Transverse colon (tissue), 4 donors: ENCODE measurements at regions not wholly inside any gene's neighbourhood (a gene's known extent, or its start where the extent isn't known, plus 50 kb on each side); places are given as distances from the start of the nearest gene placed in this dataset.

ENCODE experiments used
- EP300 ChIP-seq: sonication (generic); formaldehyde crosslinking; IDR thresholded peaks from one replicate; pipeline ENCODE4 v1.6.1; 2017; ENCODE audit warnings: antibody characterized with exemption, low read depth
- POLR2A ChIP-seq: fragments of 450-650 bp; IDR thresholded peaks from one replicate; pipeline ENCODE4 v1.6.1; 2016; ENCODE audit warnings: antibody characterized with exemption, mild to moderate bottlenecking, moderate library complexity
- POLR2AphosphoS5 ChIP-seq, 3 donors: sonication (generic); formaldehyde crosslinking; IDR thresholded peaks; one replicate each; pipeline ENCODE4 v1.6.1; 2016; ENCODE audit warnings: antibody characterized with exemption in 3 of 3
- TF ChIP-seq, protein P1 (sequence below), 5 experiments: fragments of 200-600 bp in 3 of 5; fragments of 450-650 bp in 2 of 5; sonication (generic) in 3 of 5; IDR thresholded peaks; 1 replicate in 2 of 5; 2 replicates in 3 of 5; pipeline ENCODE4 v1.5.1; 2016 to 2017; ENCODE audit warnings: antibody characterized with exemption in 5 of 5, inconsistent platforms in 3 of 5, mild to moderate bottlenecking in 2 of 5, moderate library complexity in 1 of 5

- TF ChIP-seq, protein P1, sequence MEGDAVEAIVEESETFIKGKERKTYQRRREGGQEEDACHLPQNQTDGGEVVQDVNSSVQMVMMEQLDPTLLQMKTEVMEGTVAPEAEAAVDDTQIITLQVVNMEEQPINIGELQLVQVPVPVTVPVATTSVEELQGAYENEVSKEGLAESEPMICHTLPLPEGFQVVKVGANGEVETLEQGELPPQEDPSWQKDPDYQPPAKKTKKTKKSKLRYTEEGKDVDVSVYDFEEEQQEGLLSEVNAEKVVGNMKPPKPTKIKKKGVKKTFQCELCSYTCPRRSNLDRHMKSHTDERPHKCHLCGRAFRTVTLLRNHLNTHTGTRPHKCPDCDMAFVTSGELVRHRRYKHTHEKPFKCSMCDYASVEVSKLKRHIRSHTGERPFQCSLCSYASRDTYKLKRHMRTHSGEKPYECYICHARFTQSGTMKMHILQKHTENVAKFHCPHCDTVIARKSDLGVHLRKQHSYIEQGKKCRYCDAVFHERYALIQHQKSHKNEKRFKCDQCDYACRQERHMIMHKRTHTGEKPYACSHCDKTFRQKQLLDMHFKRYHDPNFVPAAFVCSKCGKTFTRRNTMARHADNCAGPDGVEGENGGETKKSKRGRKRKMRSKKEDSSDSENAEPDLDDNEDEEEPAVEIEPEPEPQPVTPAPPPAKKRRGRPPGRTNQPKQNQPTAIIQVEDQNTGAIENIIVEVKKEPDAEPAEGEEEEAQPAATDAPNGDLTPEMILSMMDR (IDR thresholded peaks at IDR 0.05), result no peak
- TF ChIP-seq POLR2AphosphoS5 (IDR thresholded peaks at IDR 0.05) (no peak), POLR2A (no peak), EP300 (no peak)
Measured at GRCh38 chr4:144820011-144820727, 174.2 kb downstream of the HHIP start.
